Stimulated activated CD4-positive, alpha-beta T cell treated with anti-CD3 and anti-CD28 coated beads, Interleukin-15, amount 100 ng/mL, for 48 hours (primary cell): ENCODE measurements at regions not wholly inside any gene's neighbourhood (a gene's known extent, or its start where the extent isn't known, plus 50 kb on each side); places are given as distances from the start of the nearest gene placed in this dataset.
"Not testable (repeated sequence)": the region's sequence is repeated elsewhere in the genome, so short reads cannot be mapped to it uniquely, and the experiment has no call there.

Source experiments
- DNase-seq, 2 donors: peaks; one replicate each; pipeline ENCODE4 v3.0.0-alpha.2; 2020; ENCODE audit warnings: low read depth in 2 of 2

DNA sequence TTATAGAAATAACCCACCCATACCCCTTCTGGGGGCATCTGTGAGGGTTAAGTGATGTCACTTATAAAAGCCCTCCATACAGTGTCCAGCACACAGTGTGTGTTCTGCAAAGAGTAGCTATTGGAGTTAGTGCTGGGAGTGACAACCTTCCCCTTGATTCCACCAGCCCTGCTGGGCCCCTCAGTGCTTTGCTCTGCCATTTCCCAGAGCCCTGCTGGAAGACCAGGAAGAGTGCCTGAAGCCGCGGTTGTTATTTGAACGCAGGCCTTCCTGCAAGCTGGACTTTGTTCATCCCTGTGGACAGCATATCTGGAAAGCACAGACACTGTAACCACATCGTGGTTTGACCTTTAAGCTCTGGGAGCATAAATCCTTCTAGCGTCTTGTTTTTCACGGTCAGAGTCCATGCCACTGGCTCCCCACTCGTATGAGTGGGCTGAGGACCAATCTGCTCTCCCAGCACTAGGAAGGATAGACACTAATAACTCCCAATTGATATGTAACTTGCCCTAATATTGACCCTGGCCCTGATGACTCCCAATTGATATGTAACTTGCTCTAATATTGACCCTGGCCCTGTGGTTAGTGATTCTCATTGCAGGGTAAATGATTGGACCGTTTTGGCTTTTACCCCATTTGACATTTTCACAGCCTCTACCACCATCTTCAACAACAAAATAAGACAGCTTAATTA lies 297.1 kb upstream of the MAF start:
- no peak for DNase-seq

GRCh38 chr16:79897104-79897452 lies 296.5 kb upstream of the MAF start:
- DNase-seq, result no peak

DNA sequence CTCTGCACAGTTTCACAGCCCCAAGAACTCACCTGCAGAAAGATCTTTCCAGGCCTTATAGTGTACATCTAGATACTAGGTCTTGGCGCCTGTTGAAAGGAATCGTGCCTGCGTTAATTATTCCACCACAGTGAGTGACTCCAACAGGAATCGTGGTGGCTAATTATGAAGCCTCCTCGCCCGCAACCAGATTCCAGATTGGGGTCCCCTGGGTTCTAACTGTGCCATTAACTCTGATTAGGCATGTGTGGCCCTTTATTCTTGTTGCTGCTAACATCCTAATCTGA lies 295.3 kb upstream of the MAF start:
- no peak for DNase-seq

DNA sequence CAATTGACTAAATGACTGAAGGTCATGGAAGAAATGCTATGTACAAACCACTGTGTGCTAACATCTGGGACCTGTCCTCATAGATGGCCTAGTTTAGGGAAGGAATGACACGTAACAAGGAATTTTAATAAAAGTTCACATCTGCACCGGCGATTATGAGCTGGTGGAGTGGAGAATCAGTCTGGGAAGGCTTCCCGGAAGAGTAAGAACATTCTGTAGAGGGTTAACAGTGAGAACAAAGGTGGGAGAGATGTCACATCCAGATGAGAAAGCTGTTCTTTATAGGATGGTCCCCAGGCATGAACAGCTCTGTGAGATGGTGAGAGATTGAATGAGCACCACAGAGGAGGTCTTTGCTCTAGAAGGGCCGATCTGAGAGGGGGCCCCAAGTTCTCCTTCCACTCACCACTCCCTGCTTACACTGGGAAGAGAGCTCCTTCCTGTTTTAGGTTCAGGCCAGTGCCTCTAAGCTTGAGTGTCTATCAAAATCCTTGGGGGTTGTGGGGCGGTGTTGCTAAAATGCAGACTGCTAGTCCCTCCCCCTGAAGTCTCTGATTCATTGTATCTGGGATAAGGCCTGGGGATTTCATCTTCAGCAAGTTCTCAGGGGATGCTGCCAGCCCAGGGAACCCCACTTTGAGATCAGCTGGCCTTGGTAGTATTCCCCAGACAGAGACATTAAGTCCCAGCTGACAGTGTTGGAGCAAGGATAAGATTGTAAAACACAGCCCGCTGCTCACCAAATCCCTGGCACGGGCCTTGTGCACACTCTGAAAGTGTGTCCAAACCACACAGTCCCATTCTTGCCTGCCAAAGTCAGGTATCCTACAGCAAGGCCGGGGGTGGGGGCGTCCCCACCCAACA lies 294.7 kb upstream of the MAF start:
- no peak for DNase-seq

- no peak for DNase-seq
Observed at GRCh38 chr16:79893445-79893844, 292.9 kb upstream of the MAF start.

DNA sequence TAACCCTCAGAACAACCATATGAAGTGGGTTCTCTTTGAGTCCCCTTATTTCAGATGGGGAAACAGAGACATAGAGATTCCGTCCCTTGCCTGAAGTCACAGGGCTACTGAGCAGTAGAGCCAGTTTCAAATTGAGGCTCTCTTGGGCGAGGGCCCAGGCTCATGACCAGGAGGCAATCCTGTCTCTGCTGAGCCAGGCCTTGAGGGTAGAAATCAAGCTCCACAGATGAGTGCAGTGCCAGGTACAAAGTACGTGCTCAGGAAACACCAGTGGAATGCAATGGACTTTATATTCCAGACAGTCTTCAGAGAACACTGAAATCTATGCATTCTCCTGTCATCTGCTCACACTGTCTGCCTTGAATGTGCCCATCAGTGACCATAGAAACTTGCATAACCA lies 291.7 kb upstream of the MAF start:
- no peak for DNase-seq

DNA sequence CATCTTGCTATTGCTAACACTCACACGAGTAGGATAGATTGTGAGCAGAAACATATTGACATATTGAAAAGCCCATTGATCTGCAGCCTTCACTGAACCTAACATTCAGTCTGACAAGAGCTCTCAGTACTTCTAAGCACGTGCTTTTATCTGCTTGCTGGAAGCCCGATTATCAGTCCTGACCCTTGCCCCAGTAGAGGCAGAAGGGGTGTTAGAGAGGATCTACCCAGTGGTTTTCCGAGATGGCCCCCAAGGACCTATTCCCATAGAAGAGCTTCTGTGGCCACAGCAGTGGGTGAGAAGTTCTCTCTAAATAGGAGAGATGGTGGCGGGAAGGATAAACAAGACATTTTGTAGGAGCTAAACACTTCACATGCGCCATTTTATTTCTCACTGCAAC lies 290.9 kb upstream of the MAF start:
- DNase-seq, result no peak

GRCh38 chr16:79887541-79888540 lies 287.3 kb upstream of the MAF start:
- DNase-seq, result no peak

GRCh38 chr16:79885320-79885719 lies 284.8 kb upstream of the MAF start:
- DNase-seq, result no peak

- DNase-seq, result no peak
Observed at GRCh38 chr16:79883494-79883893, 283.0 kb upstream of the MAF start.

GRCh38 chr16:79882340-79883005 lies 281.9 kb upstream of the MAF start:
- no peak for DNase-seq

GRCh38 chr16:79881107-79881506 lies 280.6 kb upstream of the MAF start:
- DNase-seq, result not testable (repeated sequence)

DNA sequence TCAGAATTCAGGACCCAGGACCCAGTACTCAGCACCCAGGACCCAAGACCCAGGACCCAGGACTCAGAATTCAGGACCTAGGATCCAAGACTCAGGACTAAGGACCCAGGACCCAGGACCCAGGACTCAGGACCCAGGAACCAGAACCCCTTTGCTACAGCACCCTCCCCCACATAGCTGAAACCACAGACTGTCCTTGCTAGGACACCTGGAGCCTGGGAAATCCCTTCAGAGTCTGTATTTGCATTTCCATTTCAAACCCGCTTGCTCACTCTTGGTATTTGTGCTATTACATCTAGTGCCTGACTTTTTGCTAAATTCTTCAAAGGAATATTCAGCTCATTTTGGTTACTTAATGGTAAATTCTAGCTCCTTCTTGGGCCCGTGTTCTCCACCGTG lies 275.8 kb upstream of the MAF start:
- DNase-seq, result no peak

DNA sequence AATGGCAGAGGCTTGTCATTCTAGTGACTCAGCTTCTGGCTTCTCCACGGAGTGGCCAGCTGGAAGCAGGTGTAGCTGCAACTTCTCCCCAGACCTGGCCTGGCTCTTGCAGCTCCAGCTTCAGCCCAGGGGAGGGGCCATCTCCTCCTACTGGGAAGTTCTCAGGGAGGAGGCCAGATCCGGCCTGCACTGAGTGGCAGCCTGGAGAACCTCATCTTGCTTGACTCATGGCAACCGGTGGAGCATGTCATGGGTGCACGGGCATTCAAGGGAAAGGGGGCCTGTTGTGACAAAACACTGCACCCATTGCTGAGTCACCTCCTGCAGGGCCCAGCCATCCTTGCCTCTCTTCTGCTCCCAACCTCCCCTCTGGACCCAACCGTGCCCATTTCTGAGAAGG lies 273.9 kb upstream of the MAF start:
- DNase-seq, result no peak

DNA sequence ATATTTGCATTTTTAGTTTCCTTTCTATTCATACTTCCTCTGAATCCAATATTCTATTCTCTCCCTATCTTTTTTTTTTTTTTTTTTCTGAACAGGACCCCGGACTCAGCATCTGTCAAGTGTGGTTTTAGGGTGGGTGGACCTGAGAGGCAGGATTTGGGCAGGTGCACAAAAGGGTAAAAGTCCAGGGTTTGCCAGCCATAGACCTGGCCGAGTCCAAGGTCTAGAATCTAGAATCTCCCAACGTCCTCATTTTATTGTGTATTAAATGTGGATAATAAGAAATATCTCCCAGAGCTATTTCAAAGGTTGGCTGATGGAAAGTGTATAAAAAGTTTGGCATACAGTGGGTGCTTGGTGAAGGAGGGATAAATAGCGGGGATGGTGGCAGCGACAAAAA lies 273.3 kb upstream of the MAF start:
- no peak for DNase-seq

- DNase-seq, result no peak
Observed at GRCh38 chr16:79871906-79872305, 271.4 kb upstream of the MAF start.

- DNase-seq, result no peak
Observed at GRCh38 chr16:79870016-79870886, 269.7 kb upstream of the MAF start.

DNA sequence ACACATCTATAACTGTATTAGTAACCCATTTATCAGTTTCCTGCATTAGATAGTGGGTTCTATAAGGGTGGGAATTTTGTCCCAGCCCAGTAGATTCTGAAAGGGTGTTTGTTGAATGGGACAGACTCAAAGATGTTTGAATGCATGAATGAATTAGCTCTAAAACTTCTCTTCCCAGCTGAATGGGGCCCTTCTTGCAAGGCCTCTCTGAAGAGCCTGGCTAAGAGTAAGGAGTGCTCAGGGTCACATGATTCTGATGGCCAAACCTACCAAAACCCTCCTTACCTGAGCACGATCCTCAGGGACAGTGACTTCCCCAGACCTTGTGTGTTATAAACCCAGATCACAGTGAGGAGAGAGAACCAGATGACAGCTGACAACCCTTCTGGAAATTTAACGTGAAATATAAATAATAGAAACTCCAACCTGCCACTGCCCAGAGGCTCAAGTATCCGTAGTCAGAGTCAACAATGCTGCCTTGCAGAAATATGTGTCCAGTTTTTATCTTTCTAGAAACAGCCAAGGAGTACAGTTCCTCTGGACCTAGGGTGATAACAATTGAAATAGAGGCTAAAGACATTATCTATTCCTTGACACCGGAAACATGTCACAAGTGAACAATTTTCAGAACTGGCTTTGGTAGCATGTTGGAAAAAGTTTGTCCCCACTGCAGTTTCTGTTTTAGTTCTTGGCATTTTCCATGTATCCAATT lies 268.9 kb upstream of the MAF start:
- DNase-seq, result no peak

GRCh38 chr16:79868841-79869240 lies 268.3 kb upstream of the MAF start:
- DNase-seq, result no peak

- DNase-seq, result no peak
Observed at GRCh38 chr16:79867425-79867997, 267.0 kb upstream of the MAF start.
